Pancreas (tissue), 10 donors: ENCODE measurements at regions not wholly inside any gene's neighbourhood (a gene's known extent, or its start where the extent isn't known, plus 50 kb on each side); places are given as distances from the start of the nearest gene placed in this dataset.
"Not testable (repeated sequence)": the region's sequence is repeated elsewhere in the genome, so short reads cannot be mapped to it uniquely, and the experiment has no call there.

Experiments
- ATAC-seq, 4 donors: fragments of 200-7000 bp; cut with Tn5 transposase; one replicate each; pipeline versions ENCODE4 v1.8.0 to v1.9.1; 2020; ENCODE audit warnings: mild to moderate bottlenecking in 4 of 4, moderate library complexity in 4 of 4
- DNase-seq, 6 donors: peaks; one replicate each; pipeline ENCODE4 v3.0.0-alpha.2; 2020
- FAIRE-seq: peaks from 2 replicates; lab custom pipeline; 2012; peaks lifted over from hg19 to GRCh38; lab: Jason Lieb, UNC
- H3K27ac ChIP-seq, 4 donors: fragments of 200-600 bp; sonication (generic); 1 replicate in 3 of 4; 2 replicates in 1 of 4; pipeline versions ENCODE4 v1.5.0 to v1.8.0; 2020
- H3K27me3 ChIP-seq, 4 donors: fragments of 200-600 bp; one replicate each; pipeline ENCODE4 v1.8.0; 2021
- H3K36me3 ChIP-seq, 3 donors: fragments of 200-600 bp; sonication (generic) in 1 of 3; one replicate each; pipeline versions ENCODE4 v1.5.0 to v1.8.0; 2020 to 2021
- H3K4me1 ChIP-seq, 3 donors: fragments of 200-600 bp; one replicate each; pipeline ENCODE4 v1.8.0; 2021
- H3K4me3 ChIP-seq, 4 donors: fragments of 200-600 bp; sonication (generic) in 2 of 4; one replicate each; pipeline versions ENCODE4 v1.5.0 to v1.8.0; 2020 to 2021
- H3K9me3 ChIP-seq, 4 donors: fragments of 200-600 bp; one replicate each; pipeline ENCODE4 v1.8.0; 2021
- CTCF ChIP-seq, 4 donors: fragments of 200-600 bp; sonication (generic) in 3 of 4; IDR thresholded peaks; one replicate each; pipeline versions ENCODE4 v1.5.0 to v1.8.0; 2021; ENCODE audit warnings: antibody characterized with exemption in 4 of 4
- WGBS, 2 donors: extraction: QIAGEN DNeasy Blood & Tissue Kit; methylation state at CpG; one replicate each; pipeline ENCODE4 v1.1.7; 2013; 5-methylcytosine and 5-hydroxymethylcytosine counted together
- intact Hi-C, 3 donors: fragments of 100-400 bp; cut with DNase I; formaldehyde crosslinking; loops; one replicate each; pipeline versions ENCODE4 v1.11.1 to v1.14.2; 2022
- donor health status: healthy with polysubstance abuse.
- donor health status: DM: no; HTN: no; CAD: no; lungs with moderate emphysema.
- donor health status: DM: no; HTN: no; CAD: no.
- donor health status: control.
- donor health status: control.
- donor health status: Bipolar disorder and iron deficiency.
- donor health status: DM: yes; HTN: yes; CAD: no.
- donor health status: DM: no; HTN: no; CAD: no.
- donor health status: DM: no; HTN: no; CAD: no.
- donor health status: DM: yes; HTN: yes; CAD: no.

DNA sequence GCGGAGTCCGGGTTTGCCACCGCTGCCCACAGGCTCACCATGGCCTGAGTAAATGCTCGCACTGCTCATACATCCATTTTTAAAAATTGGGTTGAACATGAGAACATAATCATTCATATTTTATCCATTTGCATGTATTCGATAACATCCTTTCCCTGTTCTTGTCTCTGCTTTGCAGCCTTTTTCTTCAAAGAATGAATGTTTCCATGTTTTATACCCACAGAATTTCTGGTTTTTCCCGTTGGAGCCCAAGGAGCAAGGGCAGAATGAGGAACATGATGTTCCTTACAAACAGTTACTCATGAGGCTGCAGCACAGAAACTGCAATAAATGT, 146.5 kb downstream of the CCDC74A start:
- H3K27me3 ChIP-seq: no peaks in the 10 kb centered on the region
- peaks cover 7 to 9% (median 7%) of the 10 kb centered on the region in 3 donors for H3K4me1 ChIP-seq
- 4 to 5% methylated on average over 6 of the region's 6 CpGs for WGBS, 2 donors
- FAIRE-seq: no peak
- no peak for ATAC-seq
- intact Hi-C loops: no loop called here
- peak overlapping the region in 1 of 4 donors; percentile 35 for H3K4me3 ChIP-seq
- no peaks in the 10 kb centered on the region for H3K9me3 ChIP-seq
- H3K36me3 ChIP-seq: no peaks in the 10 kb centered on the region
- H3K27ac ChIP-seq: no peak overlapping the region
- peak in 1 of 4 donors; percentile 1 for TF ChIP-seq CTCF (IDR thresholded peaks at IDR 0.05)
- no peak for DNase-seq

- not testable (repeated sequence) for FAIRE-seq
- 26 to 34% methylated on average over 10 of the region's 10 CpGs for WGBS, 2 donors
These were observed 154.0 kb downstream of the CCDC74A start for GRCh38 chr2:131681611-131682121.

DNA sequence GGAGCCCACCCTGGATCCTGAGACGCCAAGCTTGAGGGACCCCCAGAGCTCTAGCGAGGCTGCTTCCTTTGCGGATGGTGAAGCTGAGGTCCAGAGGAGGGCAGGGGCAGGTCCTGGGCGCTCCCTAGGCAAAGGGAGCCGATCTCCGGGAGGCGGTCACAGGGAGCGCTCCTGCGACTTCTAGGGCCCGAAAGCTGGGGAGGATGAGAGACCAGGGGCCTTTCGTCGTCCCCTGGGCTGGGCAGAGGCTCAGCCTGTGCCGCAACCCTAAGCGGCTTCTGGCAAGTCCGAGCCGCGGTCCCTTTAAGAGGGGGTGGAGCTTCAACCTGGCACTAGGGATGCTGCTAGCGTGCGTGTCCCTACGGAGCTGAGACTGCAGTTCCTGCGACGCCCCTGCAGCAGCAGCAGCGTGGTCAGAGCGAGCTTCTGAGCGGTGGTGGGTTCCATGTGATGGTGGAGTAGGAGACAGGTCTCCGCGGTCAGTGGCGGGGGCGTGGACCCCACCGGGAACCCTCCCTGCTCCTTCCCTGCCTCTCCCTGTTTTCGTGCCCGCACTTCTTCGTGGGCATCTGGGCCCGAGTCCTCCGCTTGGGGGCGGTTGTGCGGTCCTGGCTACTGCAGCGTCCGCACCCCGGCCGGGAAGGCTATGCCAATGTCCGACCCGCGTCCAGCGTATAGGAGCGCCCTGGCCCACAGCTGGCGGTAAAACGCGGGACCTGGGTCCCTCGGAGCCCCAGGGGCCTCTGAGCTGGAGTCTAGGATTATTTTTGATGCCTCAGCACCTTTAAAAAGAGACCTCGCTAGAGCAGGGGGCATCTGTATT, 154.6 kb downstream of the CCDC74A start:
- FAIRE-seq (no peak), ATAC-seq (peak; percentile 95 to 99 (median 98)), DNase-seq (peak; percentile 82 to 93 (median 86))
- Histone ChIP-seq H3K9me3 (no peaks in the 10 kb centered on the region), H3K27ac (peak overlapping the region; percentile 49 to 83 (median 69)), H3K4me3 (peak overlapping the region; percentile 47 to 77 (median 56)), H3K27me3 (no peaks in the 10 kb centered on the region), H3K4me1 (peaks cover 4 to 24% (median 12%) of the 10 kb centered on the region in 3 donors), H3K36me3 (no peaks in the 10 kb centered on the region)
- WGBS, 2 donors: 0 to 1% methylated on average over 49 to 51 of the region's 51 CpGs
- intact Hi-C loops: no loop called here
- no peak for TF ChIP-seq CTCF (IDR thresholded peaks at IDR 0.05)

More at GRCh38 chr2:131681611-131682121, 154.0 kb downstream of the CCDC74A start:
- peak in 4 of 6 donors; percentile 21 to 64 (median 45) for DNase-seq
- H3K36me3 ChIP-seq, H3K27me3 ChIP-seq, intact Hi-C loops, H3K9me3 ChIP-seq: not testable (repeated sequence)
- Histone ChIP-seq H3K4me1 (peaks cover 4 to 24% (median 12%) of the 10 kb centered on the region in 3 donors), H3K27ac (peak overlapping the region; percentile 49 to 83 (median 69)), H3K4me3 (peak overlapping the region; percentile 47 to 77 (median 56))
- ATAC-seq: peak; percentile 18 to 54 (median 40)

- DNase-seq (peak in 1 of 6 donors; percentile 28), ATAC-seq (peak; percentile 39 to 64 (median 51))
- H3K9me3 ChIP-seq, H3K36me3 ChIP-seq, intact Hi-C loops, FAIRE-seq, H3K27me3 ChIP-seq: not testable (repeated sequence)
- Histone ChIP-seq H3K4me3 (peak overlapping the region; percentile 47 to 77 (median 56)), H3K4me1 (peaks cover 4 to 24% (median 12%) of the 10 kb centered on the region in 3 donors), H3K27ac (peak overlapping the region; percentile 49 to 83 (median 69))
- WGBS, 2 donors: 0 to 1% methylated on average over 9 of the region's 9 CpGs
These were observed 155.2 kb downstream of the CCDC74A start for GRCh38 chr2:131682945-131683330.

- H3K4me3 ChIP-seq, DNase-seq, intact Hi-C loops, H3K36me3 ChIP-seq, H3K27me3 ChIP-seq, ATAC-seq, H3K9me3 ChIP-seq: not testable (repeated sequence)
- FAIRE-seq: peak; percentile 73
- H3K27ac ChIP-seq: peak overlapping the region in 1 of 4 donors; percentile 44
- H3K4me1 ChIP-seq: peaks cover 4 to 24% (median 12%) of the 10 kb centered on the region in 3 donors
- WGBS, 2 donors: 26 to 31% methylated on average over 4 of the region's 4 CpGs
These were observed 157.1 kb downstream of the CCDC74A start for GRCh38 chr2:131684631-131685316.

GRCh38 chr2:131686164-131686893, 158.6 kb downstream of the CCDC74A start:
- FAIRE-seq, H3K36me3 ChIP-seq, intact Hi-C loops, H3K27me3 ChIP-seq, H3K9me3 ChIP-seq, H3K4me3 ChIP-seq: not testable (repeated sequence)
- ATAC-seq (peak; percentile 23 to 59 (median 34)), DNase-seq (peak in 3 of 6 donors; percentile 63 to 79 (median 75))
- peaks cover 4 to 24% (median 12%) of the 10 kb centered on the region in 3 donors for H3K4me1 ChIP-seq
- H3K27ac ChIP-seq: peak overlapping the region in 2 of 4 donors; percentile 18 to 44
- WGBS, 2 donors: 41 to 44% methylated on average over 6 of the region's 6 CpGs

- H3K4me3 ChIP-seq, intact Hi-C loops: not testable (repeated sequence)
These were observed 159.2 kb downstream of the CCDC74A start for GRCh38 chr2:131686894-131687238.

GRCh38 chr2:131689066-131689465, 161.4 kb downstream of the CCDC74A start:
- H3K4me1 ChIP-seq: peaks cover 4 to 18% (median 6%) of the 10 kb centered on the region in 3 donors
- WGBS, 2 donors: 93 to 98% methylated on average over 2 of the region's 2 CpGs
- DNase-seq, H3K9me3 ChIP-seq, intact Hi-C loops, H3K27ac ChIP-seq, H3K4me3 ChIP-seq, FAIRE-seq, H3K36me3 ChIP-seq, ATAC-seq, H3K27me3 ChIP-seq: not testable (repeated sequence)

More at GRCh38 chr2:131686894-131687238, 159.2 kb downstream of the CCDC74A start:
- not testable (repeated sequence) for FAIRE-seq, ATAC-seq, H3K27me3 ChIP-seq, DNase-seq, H3K9me3 ChIP-seq, H3K27ac ChIP-seq, H3K36me3 ChIP-seq
- peaks cover 4 to 24% (median 12%) of the 10 kb centered on the region in 3 donors for H3K4me1 ChIP-seq

- 86 to 88% methylated on average over 2 of the region's 2 CpGs for WGBS, 2 donors
- FAIRE-seq: peak; percentile 59
- intact Hi-C loops, ATAC-seq, H3K27me3 ChIP-seq, H3K4me3 ChIP-seq, H3K9me3 ChIP-seq, H3K4me1 ChIP-seq, H3K36me3 ChIP-seq, DNase-seq, H3K27ac ChIP-seq: not testable (repeated sequence)
These were observed 183.6 kb downstream of the CCDC74A start for GRCh38 chr2:131711268-131711667.
